CD4-positive, CD25-positive, alpha-beta regulatory T cell (primary cell): ENCODE measurements at regions not wholly inside any gene's neighbourhood (a gene's known extent, or its start where the extent isn't known, plus 50 kb on each side); places are given as distances from the start of the nearest gene placed in this dataset.
A peak's percentile ranks its signal among the peaks of the same experiment; 100 is the strongest.

Experiments used
- ATAC-seq, 2 donors: fragments of 150-1000 bp; cut with Tn5 transposase; one replicate each; pipeline ENCODE4 v1.10.0; 2021; ENCODE audit warnings: low read depth in 2 of 2, moderate number of reproducible peaks in 2 of 2, moderate library complexity in 1 of 2
- DNase-seq, 3 donors: peaks; one replicate each; pipeline versions ENCODE4 v3.0.0 to v3.0.0-alpha.2; 2012 to 2022; ENCODE audit warnings: mixed read lengths in 1 of 3
- H3K27ac ChIP-seq: one replicate; pipeline ENCODE4 v1.7.0; 2013; ENCODE audit warnings: mild to moderate bottlenecking, low read length; ENCODE audit not compliant: insufficient read depth, poor library complexity, severe bottlenecking
- H3K27me3 ChIP-seq: one replicate; pipeline ENCODE4 v1.7.0; 2013; ENCODE audit warnings: low read length; ENCODE audit not compliant: control insufficient read depth, insufficient read depth
- H3K36me3 ChIP-seq: one replicate; pipeline ENCODE4 v1.7.0; 2013; ENCODE audit warnings: mild to moderate bottlenecking, low read length, moderate library complexity; ENCODE audit not compliant: control insufficient read depth, insufficient read depth
- H3K4me1 ChIP-seq: 2 replicates; pipeline ENCODE4 v1.7.0; 2013; ENCODE audit warnings: mild to moderate bottlenecking, low read length; ENCODE audit not compliant: insufficient read depth, control insufficient read depth, poor library complexity, severe bottlenecking
- H3K4me3 ChIP-seq: one replicate; pipeline ENCODE4 v1.7.0; 2013; ENCODE audit warnings: low read depth, mild to moderate bottlenecking, low read length, moderate library complexity
- H3K9me3 ChIP-seq, 2 experiments: 1 replicate in 1 of 2; 2 replicates in 1 of 2; pipeline ENCODE4 v1.7.0; 2013; ENCODE audit warnings: low read length in 2 of 2, mild to moderate bottlenecking in 1 of 2, moderate library complexity in 1 of 2; ENCODE audit not compliant: control insufficient read depth in 2 of 2
- H3K27ac Mint-ChIP-seq, 3 donors: one replicate each; pipeline ENCODE4 v1.8.0; 2020 to 2022; ENCODE audit warnings: mild to moderate bottlenecking in 3 of 3, mixed read lengths in 3 of 3, moderate library complexity in 2 of 3
- H3K27me3 Mint-ChIP-seq: one replicate; pipeline ENCODE4 v1.8.0; 2022; ENCODE audit warnings: mild to moderate bottlenecking, mixed read lengths
- H3K36me3 Mint-ChIP-seq: one replicate; pipeline ENCODE4 v1.8.0; 2020; ENCODE audit warnings: mixed read lengths
- H3K4me1 Mint-ChIP-seq, 4 donors: one replicate each; pipeline ENCODE4 v1.8.0; 2020 to 2022; ENCODE audit warnings: mixed read lengths in 4 of 4, mild to moderate bottlenecking in 1 of 4
- H3K4me3 Mint-ChIP-seq, 4 donors: one replicate each; pipeline ENCODE4 v1.8.0; 2020 to 2022; ENCODE audit warnings: mild to moderate bottlenecking in 4 of 4, mixed read lengths in 4 of 4, moderate library complexity in 3 of 4
- H3K9me3 Mint-ChIP-seq, 7 donors: one replicate each; pipeline ENCODE4 v1.8.0; 2020 to 2022; ENCODE audit warnings: mixed read lengths in 7 of 7, mild to moderate bottlenecking in 3 of 7, moderate library complexity in 2 of 7

DNA sequence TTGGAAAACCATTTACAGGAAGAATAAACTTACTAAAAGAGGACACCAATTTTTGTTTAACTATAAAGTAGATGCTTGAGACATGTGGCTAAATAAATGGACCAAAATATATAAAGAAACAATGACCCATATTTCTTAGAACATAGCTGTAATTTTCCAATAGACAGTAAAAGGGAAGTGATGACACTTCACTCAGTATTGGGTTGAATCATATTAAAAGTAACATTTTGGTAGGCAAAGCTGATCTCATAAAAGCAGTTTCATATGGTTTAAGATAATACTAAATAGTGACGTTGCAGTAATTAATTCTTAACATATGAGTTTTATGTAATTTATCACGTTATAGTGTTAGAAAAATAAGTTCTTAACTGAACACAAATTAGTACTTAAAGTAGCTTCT, 308.9 kb upstream of the RUNX1 start:
- Mint-ChIP-seq H3K9me3 (peaks cover 0 to 6% (median 1%) of the 10 kb centered on the region in 7 donors), H3K27me3 (no peaks in the 10 kb centered on the region), H3K27ac (no peak overlapping the region), H3K4me3 (no peak overlapping the region), H3K4me1 (peaks cover 0 to 5% (median 0%) of the 10 kb centered on the region in 4 donors), H3K36me3 (no peaks in the 10 kb centered on the region)
- Histone ChIP-seq H3K4me1 (no peaks in the 10 kb centered on the region), H3K27me3 (no peaks in the 10 kb centered on the region), H3K9me3 (no peaks in the 10 kb centered on the region), H3K27ac (no peak overlapping the region), H3K4me3 (no peak overlapping the region), H3K36me3 (no peaks in the 10 kb centered on the region)
- DNase-seq (peak in 1 of 3 donors; percentile 20), ATAC-seq (no peak)

DNA sequence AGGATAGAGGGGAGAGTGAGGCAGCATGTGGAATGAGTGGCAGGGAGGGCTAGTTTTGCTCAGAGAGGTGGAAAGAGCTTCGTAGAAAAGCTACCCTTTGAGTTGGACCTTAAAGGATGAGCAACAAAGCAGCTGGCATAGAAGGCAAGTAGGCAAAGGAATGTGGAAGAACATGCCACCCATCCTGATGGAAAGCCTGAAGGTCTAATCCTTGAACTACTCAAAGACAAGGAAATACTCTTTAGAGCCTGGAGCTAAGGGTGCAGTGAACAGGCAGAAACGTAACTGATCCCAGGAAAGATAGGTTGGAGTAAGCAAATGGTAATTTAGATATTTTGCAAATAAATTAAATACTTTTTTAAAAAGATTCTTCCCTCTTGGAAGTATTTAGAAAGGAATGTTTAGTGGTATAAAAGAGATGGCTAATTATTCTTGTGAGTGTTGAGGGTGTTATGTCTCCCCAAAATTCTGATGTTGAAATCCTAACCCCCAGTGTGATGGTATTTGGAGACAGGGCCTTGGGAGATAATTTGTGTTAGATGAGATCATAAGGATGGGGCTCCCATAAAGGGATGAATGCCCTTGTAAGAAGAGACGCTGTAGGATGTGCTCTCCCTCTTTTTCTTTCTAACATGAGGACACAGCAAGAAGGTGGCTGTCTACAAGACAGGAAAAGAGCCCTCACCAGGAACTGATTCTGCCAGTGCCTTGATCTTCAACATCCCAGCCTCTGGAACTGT, 308.1 kb upstream of the RUNX1 start:
- H3K4me3 Mint-ChIP-seq: no peak overlapping the region
- Histone ChIP-seq H3K36me3 (no peaks in the 10 kb centered on the region), H3K9me3 (no peaks in the 10 kb centered on the region), H3K27me3 (no peaks in the 10 kb centered on the region), H3K4me3 (no peak overlapping the region), H3K4me1 (no peaks in the 10 kb centered on the region), H3K27ac (no peak overlapping the region)
- peaks cover 0 to 5% (median 0%) of the 10 kb centered on the region in 4 donors for H3K4me1 Mint-ChIP-seq
- DNase-seq: no peak
- no peak for ATAC-seq
- H3K9me3 Mint-ChIP-seq: peaks cover 0 to 6% (median 1%) of the 10 kb centered on the region in 7 donors
- H3K27me3 Mint-ChIP-seq: no peaks in the 10 kb centered on the region
- peak overlapping the region in 2 of 3 donors; percentile 21 to 85 for H3K27ac Mint-ChIP-seq
- H3K36me3 Mint-ChIP-seq: no peaks in the 10 kb centered on the region

DNA sequence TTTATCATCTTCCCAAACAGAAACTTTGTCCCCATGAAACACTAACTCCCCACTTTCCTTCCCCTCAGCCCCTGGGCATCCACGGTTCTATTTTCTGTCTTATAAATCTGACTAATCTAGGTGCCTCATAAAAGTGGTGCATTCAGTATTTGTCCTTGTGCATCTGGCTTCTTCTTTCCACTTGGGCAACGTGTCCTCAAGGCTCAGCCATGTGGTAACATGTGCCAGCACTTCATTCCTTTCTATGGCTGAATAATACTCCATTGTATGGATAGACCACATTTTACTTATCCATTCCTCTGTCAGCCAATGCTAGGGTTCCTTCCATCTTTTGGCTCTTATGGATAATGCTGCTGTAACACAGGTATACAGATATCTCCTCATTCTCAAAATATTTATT, 305.0 kb upstream of the RUNX1 start:
- no peak overlapping the region for H3K4me3 ChIP-seq
- H3K36me3 Mint-ChIP-seq: no peaks in the 10 kb centered on the region
- peak overlapping the region in 1 of 3 donors; percentile 40 for H3K27ac Mint-ChIP-seq
- H3K9me3 Mint-ChIP-seq: peaks cover 0 to 6% (median 1%) of the 10 kb centered on the region in 7 donors
- no peak overlapping the region for H3K27ac ChIP-seq
- H3K4me1 Mint-ChIP-seq: peaks cover 0 to 5% (median 0%) of the 10 kb centered on the region in 4 donors
- no peak overlapping the region for H3K4me3 Mint-ChIP-seq
- ATAC-seq: no peak
- no peak for DNase-seq
- H3K36me3 ChIP-seq: no peaks in the 10 kb centered on the region
- no peaks in the 10 kb centered on the region for H3K4me1 ChIP-seq
- H3K9me3 ChIP-seq: no peaks in the 10 kb centered on the region
- H3K27me3 Mint-ChIP-seq: no peaks in the 10 kb centered on the region
- no peaks in the 10 kb centered on the region for H3K27me3 ChIP-seq

DNA sequence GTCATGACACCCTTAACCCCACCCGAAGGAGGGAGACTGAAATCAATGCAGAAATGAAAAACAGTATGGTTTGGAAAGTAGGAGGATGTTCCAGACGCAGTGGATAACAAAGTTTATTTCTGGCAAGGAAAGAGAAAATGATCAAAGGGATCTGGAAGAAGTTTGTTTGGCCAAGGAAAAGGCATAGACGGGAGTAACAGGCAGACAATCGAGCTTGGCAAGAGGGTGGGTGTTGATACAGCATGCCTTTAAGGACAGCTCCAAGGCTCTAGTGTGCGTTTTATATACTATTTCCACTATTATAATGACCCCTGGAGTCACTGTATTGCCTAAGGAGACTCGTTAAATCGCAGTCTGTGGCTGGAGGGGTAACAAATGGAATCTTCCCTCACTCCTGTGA, 303.7 kb upstream of the RUNX1 start:
- Mint-ChIP-seq H3K36me3 (no peaks in the 10 kb centered on the region), H3K4me1 (peaks cover 0 to 4% (median 0%) of the 10 kb centered on the region in 4 donors), H3K27ac (no peak overlapping the region), H3K27me3 (no peaks in the 10 kb centered on the region), H3K9me3 (peaks cover 0 to 6% (median 1%) of the 10 kb centered on the region in 7 donors), H3K4me3 (no peak overlapping the region)
- no peak for ATAC-seq
- Histone ChIP-seq H3K36me3 (no peaks in the 10 kb centered on the region), H3K4me1 (no peaks in the 10 kb centered on the region), H3K27ac (no peak overlapping the region), H3K4me3 (no peak overlapping the region), H3K9me3 (no peaks in the 10 kb centered on the region), H3K27me3 (no peaks in the 10 kb centered on the region)
- DNase-seq: no peak

DNA sequence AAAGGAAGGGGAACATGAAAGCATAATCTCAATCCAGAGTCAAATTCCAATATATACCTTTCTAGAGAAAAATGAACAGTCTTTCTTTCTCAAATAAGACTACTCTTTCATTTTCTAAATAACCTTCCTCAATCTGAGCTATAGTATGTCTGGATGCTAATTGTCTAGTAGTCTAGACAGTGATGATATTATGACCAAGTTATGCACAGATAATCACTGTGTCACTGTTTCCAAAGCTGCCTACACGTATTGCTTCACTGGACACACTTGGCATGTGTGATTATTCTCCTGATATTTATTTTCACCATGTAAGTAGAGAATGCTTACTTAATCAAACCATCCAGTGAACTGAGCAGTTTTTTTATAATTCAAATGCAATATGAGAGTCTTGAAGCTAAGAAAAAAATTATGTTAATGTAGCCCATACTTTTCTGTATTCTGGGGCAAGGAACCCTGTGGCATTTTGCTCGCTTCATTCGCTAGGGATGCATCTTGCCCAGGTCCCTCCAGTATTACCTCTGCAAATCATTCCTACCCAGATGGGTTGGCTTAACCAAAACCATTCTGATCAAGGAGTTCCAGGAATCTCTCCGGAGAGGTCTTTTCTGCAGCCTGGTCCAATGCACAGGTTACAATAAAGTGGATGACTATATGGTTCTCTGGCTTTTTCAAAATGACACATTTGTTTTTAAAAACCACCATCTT, 303.1 kb upstream of the RUNX1 start:
- Histone ChIP-seq H3K4me3 (no peak overlapping the region), H3K9me3 (no peaks in the 10 kb centered on the region), H3K27me3 (no peaks in the 10 kb centered on the region), H3K4me1 (no peaks in the 10 kb centered on the region), H3K36me3 (no peaks in the 10 kb centered on the region), H3K27ac (no peak overlapping the region)
- no peaks in the 10 kb centered on the region for H3K36me3 Mint-ChIP-seq
- H3K9me3 Mint-ChIP-seq: peaks cover 0 to 6% (median 1%) of the 10 kb centered on the region in 7 donors
- H3K27me3 Mint-ChIP-seq: no peaks in the 10 kb centered on the region
- no peaks in the 10 kb centered on the region for H3K4me1 Mint-ChIP-seq
- H3K4me3 Mint-ChIP-seq: no peak overlapping the region
- ATAC-seq (no peak), DNase-seq (no peak)
- no peak overlapping the region for H3K27ac Mint-ChIP-seq

DNA sequence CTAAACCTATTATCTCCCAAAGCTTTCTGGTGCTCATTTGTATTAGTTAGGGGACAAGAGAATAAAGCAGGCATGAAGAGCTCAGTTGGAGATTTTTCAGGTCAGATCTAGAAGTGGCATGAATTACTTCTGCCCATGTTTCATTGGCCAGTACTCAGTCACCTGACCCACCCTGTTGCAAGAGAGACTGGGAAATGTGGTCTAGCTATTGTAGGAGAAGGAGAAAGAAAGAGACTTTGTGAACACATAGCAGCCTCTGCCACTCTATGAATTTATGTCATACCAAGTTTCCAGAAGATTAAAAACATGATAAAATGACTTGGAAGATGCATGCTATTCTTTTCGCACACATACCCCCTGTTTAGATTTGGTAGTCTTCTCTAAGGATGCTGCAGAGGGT, 302.3 kb upstream of the RUNX1 start:
- Histone ChIP-seq H3K36me3 (no peaks in the 10 kb centered on the region), H3K4me3 (no peak overlapping the region), H3K27me3 (no peaks in the 10 kb centered on the region), H3K4me1 (no peaks in the 10 kb centered on the region), H3K27ac (no peak overlapping the region), H3K9me3 (no peaks in the 10 kb centered on the region)
- ATAC-seq (no peak), DNase-seq (no peak)
- Mint-ChIP-seq H3K27ac (no peak overlapping the region), H3K27me3 (no peaks in the 10 kb centered on the region), H3K9me3 (peaks cover 0 to 6% (median 0%) of the 10 kb centered on the region in 7 donors), H3K4me3 (no peak overlapping the region), H3K4me1 (no peaks in the 10 kb centered on the region), H3K36me3 (no peaks in the 10 kb centered on the region)

DNA sequence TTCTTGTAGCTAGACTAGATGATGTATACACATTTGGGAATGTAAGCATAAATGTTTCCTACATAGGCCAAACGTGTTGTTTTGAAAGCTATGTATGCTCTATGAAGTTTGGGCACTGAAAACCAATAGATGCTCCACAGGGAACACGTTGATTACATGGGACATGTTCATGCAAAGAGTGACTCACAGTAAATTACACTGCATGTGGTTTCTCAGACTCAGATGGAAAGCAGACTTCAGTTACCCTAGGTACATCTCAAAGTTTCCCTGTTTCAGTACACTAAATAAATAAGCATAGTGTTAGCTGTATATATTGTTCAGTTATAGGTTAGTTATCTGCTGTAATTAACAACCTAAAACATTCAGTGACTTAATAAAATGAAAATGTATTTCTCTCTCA, 301.9 kb upstream of the RUNX1 start:
- no peaks in the 10 kb centered on the region for H3K36me3 Mint-ChIP-seq
- Histone ChIP-seq H3K4me1 (no peaks in the 10 kb centered on the region), H3K27ac (no peak overlapping the region), H3K4me3 (no peak overlapping the region), H3K9me3 (no peaks in the 10 kb centered on the region), H3K27me3 (no peaks in the 10 kb centered on the region), H3K36me3 (no peaks in the 10 kb centered on the region)
- H3K27ac Mint-ChIP-seq: no peak overlapping the region
- peaks cover 0 to 6% (median 0%) of the 10 kb centered on the region in 7 donors for H3K9me3 Mint-ChIP-seq
- H3K4me1 Mint-ChIP-seq: no peaks in the 10 kb centered on the region
- H3K27me3 Mint-ChIP-seq: no peaks in the 10 kb centered on the region
- DNase-seq (no peak), ATAC-seq (no peak)
- no peak overlapping the region for H3K4me3 Mint-ChIP-seq
